NCI-H526 (cell line): ENCODE measurements at regions not wholly inside any gene's neighbourhood (a gene's known extent, or its start where the extent isn't known, plus 50 kb on each side); places are given as distances from the start of the nearest gene placed in this dataset.
"Not testable (repeated sequence)": the region's sequence is repeated elsewhere in the genome, so short reads cannot be mapped to it uniquely, and the experiment has no call there.

Experiments
- DNase-seq, 2 experiments: peaks; one replicate each; lab custom pipeline; 2025; lab: John Stamatoyannopoulos, UW

GRCh38 chr5:117144086-117144485, 569.5 kb upstream of the SEMA6A start:
- DNase-seq = no peak

- no peak for DNase-seq
Measured at GRCh38 chr5:117143406-117143805, 568.8 kb upstream of the SEMA6A start.

GRCh38 chr5:117138523-117138922, 563.9 kb upstream of the SEMA6A start:
- no peak for DNase-seq

GRCh38 chr5:117135851-117136250, 561.2 kb upstream of the SEMA6A start:
- no peak for DNase-seq

- DNase-seq = no peak
Measured at GRCh38 chr5:117133198-117133597, 558.6 kb upstream of the SEMA6A start.

GRCh38 chr5:117131876-117132275, 557.3 kb upstream of the SEMA6A start:
- no peak for DNase-seq

- DNase-seq = peak in 1 of 2 experiments; percentile 7
Measured at GRCh38 chr5:117131048-117131679, 556.5 kb upstream of the SEMA6A start.

- no peak for DNase-seq
Measured at GRCh38 chr5:117118499-117118898, 543.9 kb upstream of the SEMA6A start.

- DNase-seq = not testable (repeated sequence)
Measured at GRCh38 chr5:117117314-117117713, 542.7 kb upstream of the SEMA6A start.

- DNase-seq = no peak
Measured at GRCh38 chr5:117110548-117110947, 535.9 kb upstream of the SEMA6A start.

- DNase-seq = no peak
Measured at GRCh38 chr5:117107859-117108258, 533.2 kb upstream of the SEMA6A start.

- DNase-seq = no peak
Measured at GRCh38 chr5:117103703-117104102, 529.1 kb upstream of the SEMA6A start.

GRCh38 chr5:117102591-117102990, 528.0 kb upstream of the SEMA6A start:
- no peak for DNase-seq

- DNase-seq = no peak
Measured at GRCh38 chr5:117100176-117100575, 525.6 kb upstream of the SEMA6A start.

GRCh38 chr5:117098094-117098493, 523.5 kb upstream of the SEMA6A start:
- no peak for DNase-seq

GRCh38 chr5:117095346-117096332, 521.0 kb upstream of the SEMA6A start:
- no peak for DNase-seq

GRCh38 chr5:117094114-117094815, 519.6 kb upstream of the SEMA6A start:
- DNase-seq = no peak

GRCh38 chr5:117093653-117094052, 519.0 kb upstream of the SEMA6A start:
- DNase-seq = no peak

GRCh38 chr5:117089001-117089400, 514.4 kb upstream of the SEMA6A start:
- no peak for DNase-seq

- no peak for DNase-seq
Measured at GRCh38 chr5:117088176-117088575, 513.6 kb upstream of the SEMA6A start.

GRCh38 chr5:117084067-117084466, 509.4 kb upstream of the SEMA6A start:
- no peak for DNase-seq

GRCh38 chr5:117082977-117083376, 508.4 kb upstream of the SEMA6A start:
- no peak for DNase-seq

GRCh38 chr5:117077142-117077541, 502.5 kb upstream of the SEMA6A start:
- peak in 1 of 2 experiments; percentile 8 for DNase-seq
